Thyroid gland (tissue), 4 donors: ENCODE measurements at regions not wholly inside any gene's neighbourhood (a gene's known extent, or its start where the extent isn't known, plus 50 kb on each side); places are given as distances from the start of the nearest gene placed in this dataset.

Source experiments
- POLR2A ChIP-seq, 2 donors: fragments of 450-650 bp; IDR thresholded peaks; one replicate each; pipeline ENCODE4 v1.6.1; 2017; ENCODE audit warnings: antibody characterized with exemption in 2 of 2, mild to moderate bottlenecking in 2 of 2, moderate library complexity in 1 of 2
- TF ChIP-seq, protein P1 (sequence below), 6 experiments: fragments of 200-600 bp in 3 of 6; fragments of 450-650 bp in 3 of 6; sonication (generic) in 3 of 6; IDR thresholded peaks; one replicate each; pipeline ENCODE4 v1.5.1; 2016 to 2019; ENCODE audit warnings: antibody characterized with exemption in 6 of 6, mild to moderate bottlenecking in 2 of 6, inconsistent platforms in 1 of 6, moderate library complexity in 1 of 6

- no peak for TF ChIP-seq POLR2A (IDR thresholded peaks at IDR 0.05)
- TF ChIP-seq, protein P1, sequence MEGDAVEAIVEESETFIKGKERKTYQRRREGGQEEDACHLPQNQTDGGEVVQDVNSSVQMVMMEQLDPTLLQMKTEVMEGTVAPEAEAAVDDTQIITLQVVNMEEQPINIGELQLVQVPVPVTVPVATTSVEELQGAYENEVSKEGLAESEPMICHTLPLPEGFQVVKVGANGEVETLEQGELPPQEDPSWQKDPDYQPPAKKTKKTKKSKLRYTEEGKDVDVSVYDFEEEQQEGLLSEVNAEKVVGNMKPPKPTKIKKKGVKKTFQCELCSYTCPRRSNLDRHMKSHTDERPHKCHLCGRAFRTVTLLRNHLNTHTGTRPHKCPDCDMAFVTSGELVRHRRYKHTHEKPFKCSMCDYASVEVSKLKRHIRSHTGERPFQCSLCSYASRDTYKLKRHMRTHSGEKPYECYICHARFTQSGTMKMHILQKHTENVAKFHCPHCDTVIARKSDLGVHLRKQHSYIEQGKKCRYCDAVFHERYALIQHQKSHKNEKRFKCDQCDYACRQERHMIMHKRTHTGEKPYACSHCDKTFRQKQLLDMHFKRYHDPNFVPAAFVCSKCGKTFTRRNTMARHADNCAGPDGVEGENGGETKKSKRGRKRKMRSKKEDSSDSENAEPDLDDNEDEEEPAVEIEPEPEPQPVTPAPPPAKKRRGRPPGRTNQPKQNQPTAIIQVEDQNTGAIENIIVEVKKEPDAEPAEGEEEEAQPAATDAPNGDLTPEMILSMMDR (IDR thresholded peaks at IDR 0.05): peak in 2 of 6 experiments; percentile 18 to 25
Measured at GRCh38 chr20:60137657-60138245, 179.5 kb downstream of the CDH26 start.
